ENCODE measurements at regions not wholly inside any gene's neighbourhood (a gene's known extent, or its start where the extent isn't known, plus 50 kb on each side); places are given as distances from the start of the nearest gene placed in this dataset.
"Not testable (repeated sequence)": the region's sequence is repeated elsewhere in the genome, so short reads cannot be mapped to it uniquely, and the experiment has no call there.

DNA sequence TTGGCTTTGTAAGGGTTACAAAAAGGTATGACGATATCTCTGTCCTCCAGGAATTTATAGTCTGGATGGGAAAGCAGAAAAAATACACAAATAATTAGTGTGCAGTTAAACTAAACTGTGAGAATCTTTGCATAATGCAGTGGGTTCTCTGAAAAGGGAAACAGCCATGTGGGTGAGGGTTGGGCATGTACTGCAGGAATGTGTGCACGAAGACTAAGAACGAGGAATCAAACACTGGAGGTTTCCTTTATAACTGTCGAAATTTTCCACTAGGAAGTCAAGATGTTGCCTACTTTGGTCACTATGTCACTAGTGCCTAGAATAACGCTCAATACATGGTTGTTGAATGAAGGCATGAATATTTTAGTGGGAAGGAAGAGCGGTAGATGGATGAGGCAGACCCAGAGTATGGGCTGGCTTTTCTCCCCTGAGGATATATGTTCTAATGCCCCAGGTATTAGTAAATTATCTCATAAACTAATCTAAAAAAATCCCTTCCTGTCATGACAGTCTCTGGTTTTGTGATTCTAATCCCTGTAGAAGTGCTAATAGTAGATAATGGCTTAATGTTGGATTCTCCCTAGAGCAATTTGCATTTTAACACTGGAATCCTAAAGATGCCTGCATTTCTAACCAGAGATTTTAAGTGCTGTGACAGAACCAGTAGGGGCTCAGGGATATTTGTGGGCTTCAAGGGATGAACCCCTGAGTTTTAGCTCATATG, 227.3 kb downstream of the NMUR2 start:
- Histone ChIP-seq H3K9me3 (no peaks in the 10 kb centered on the region), H3K27me3 (no peaks in the 10 kb centered on the region), H3K36me3 (no peaks in the 10 kb centered on the region), H3K4me1 (no peaks in the 10 kb centered on the region), H3K27ac (no peak overlapping the region), H3K4me3 (no peak overlapping the region)
- intact Hi-C loops (cut with DNase I; ENCODE audit: low total_unique reads) (no loop called here), in situ Hi-C loops (cut with MboI; ENCODE audit: low sequenced_read_pairs in 4 of 4) (no loop called here)
- no peak for DNase-seq
- no peak for ATAC-seq
- TF ChIP-seq, protein P1, sequence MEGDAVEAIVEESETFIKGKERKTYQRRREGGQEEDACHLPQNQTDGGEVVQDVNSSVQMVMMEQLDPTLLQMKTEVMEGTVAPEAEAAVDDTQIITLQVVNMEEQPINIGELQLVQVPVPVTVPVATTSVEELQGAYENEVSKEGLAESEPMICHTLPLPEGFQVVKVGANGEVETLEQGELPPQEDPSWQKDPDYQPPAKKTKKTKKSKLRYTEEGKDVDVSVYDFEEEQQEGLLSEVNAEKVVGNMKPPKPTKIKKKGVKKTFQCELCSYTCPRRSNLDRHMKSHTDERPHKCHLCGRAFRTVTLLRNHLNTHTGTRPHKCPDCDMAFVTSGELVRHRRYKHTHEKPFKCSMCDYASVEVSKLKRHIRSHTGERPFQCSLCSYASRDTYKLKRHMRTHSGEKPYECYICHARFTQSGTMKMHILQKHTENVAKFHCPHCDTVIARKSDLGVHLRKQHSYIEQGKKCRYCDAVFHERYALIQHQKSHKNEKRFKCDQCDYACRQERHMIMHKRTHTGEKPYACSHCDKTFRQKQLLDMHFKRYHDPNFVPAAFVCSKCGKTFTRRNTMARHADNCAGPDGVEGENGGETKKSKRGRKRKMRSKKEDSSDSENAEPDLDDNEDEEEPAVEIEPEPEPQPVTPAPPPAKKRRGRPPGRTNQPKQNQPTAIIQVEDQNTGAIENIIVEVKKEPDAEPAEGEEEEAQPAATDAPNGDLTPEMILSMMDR (IDR thresholded peaks at IDR 0.05 in 4 of 5, conservative IDR thresholded peaks at IDR 0.05 in 1 of 5) = no peak
- TF ChIP-seq POLR2A (IDR thresholded peaks at IDR 0.05) = no peak

DNA sequence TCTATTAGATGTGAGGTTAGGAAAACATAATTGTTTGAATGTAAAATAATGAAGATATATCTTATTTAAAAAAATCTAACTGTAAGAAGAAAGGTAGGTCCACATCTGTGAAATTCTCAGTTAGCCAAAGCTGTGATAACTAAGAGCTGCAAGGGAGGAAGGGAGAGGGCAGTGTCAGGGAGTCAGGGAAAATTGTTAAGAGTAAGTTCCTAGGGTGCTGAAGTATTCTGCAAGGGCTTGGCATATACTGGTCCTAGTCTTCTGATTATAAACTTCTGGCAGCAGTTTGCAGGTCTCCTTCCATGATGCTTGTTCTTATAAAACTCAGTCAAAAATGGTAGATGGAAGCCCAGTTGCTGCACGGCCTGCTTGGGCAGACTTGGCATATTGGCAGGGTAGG, 233.2 kb downstream of the NMUR2 start:
- Histone ChIP-seq H3K27me3 (no peaks in the 10 kb centered on the region), H3K36me3 (no peaks in the 10 kb centered on the region), H3K4me3 (no peak overlapping the region), H3K9me3 (no peaks in the 10 kb centered on the region), H3K27ac (no peak overlapping the region), H3K4me1 (no peaks in the 10 kb centered on the region)
- in situ Hi-C loops (cut with MboI; ENCODE audit: low sequenced_read_pairs in 4 of 4) (no loop called here), intact Hi-C loops (cut with DNase I; ENCODE audit: low total_unique reads) (no loop called here)
- no peak for DNase-seq
- ATAC-seq = no peak
- TF ChIP-seq, protein P1 (IDR thresholded peaks at IDR 0.05 in 4 of 5, conservative IDR thresholded peaks at IDR 0.05 in 1 of 5) = no peak
- no peak for TF ChIP-seq POLR2A (IDR thresholded peaks at IDR 0.05)

DNA sequence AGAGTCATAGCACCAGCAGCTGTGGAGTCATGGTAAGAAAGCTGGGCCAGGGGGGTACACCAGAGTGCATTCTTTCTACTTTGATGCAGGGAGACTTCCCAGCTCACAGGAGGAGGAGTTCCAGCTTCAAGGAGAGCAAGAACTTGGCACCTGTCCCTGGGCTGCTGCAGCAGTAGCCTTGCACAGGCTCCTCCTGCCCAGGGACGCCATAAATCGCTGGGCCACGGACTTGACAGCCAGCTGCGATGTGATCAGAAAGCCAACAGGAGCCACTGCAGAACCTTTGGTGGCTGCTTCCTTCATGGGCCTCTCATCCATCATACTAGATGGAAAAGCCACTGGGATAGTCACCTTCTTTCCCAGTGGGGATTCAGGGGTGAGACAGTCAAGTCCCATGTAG, 234.7 kb downstream of the NMUR2 start:
- no peaks in the 10 kb centered on the region for H3K36me3 ChIP-seq
- in situ Hi-C loops (cut with MboI; ENCODE audit: low sequenced_read_pairs in 4 of 4) (no loop called here), intact Hi-C loops (cut with DNase I; ENCODE audit: low total_unique reads) (no loop called here)
- ATAC-seq = no peak
- TF ChIP-seq, protein P1 (IDR thresholded peaks at IDR 0.05 in 4 of 5, conservative IDR thresholded peaks at IDR 0.05 in 1 of 5) = no peak
- TF ChIP-seq POLR2A (IDR thresholded peaks at IDR 0.05) = no peak
- peak in 1 of 2 donors; percentile 22 for DNase-seq
- no peak overlapping the region for H3K4me3 ChIP-seq
- H3K27ac ChIP-seq = no peak overlapping the region
- no peaks in the 10 kb centered on the region for H3K9me3 ChIP-seq
- no peaks in the 10 kb centered on the region for H3K4me1 ChIP-seq
- no peaks in the 10 kb centered on the region for H3K27me3 ChIP-seq

DNA sequence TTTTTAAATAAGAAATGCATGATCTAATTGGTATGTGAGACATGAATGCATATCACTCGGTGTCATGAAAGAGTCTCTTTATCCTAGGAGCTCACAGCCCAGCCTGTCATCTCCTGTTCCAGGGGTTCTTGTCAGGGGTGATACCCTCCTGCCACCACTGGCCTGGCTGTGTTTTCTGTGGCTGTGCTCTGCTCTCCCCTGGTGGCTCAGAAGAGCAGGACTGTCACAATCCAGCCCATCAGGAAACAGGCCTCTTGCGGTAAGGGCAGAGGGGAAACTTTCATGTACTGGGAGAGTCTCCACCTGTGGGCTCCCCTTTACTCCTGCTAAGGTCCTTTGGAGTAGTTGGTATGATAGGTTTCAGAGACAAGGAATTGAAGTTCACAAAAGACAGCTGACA, 240.2 kb upstream of the GLRA1 start:
- no peaks in the 10 kb centered on the region for H3K4me1 ChIP-seq
- H3K27me3 ChIP-seq = no peaks in the 10 kb centered on the region
- intact Hi-C loops (cut with DNase I; ENCODE audit: low total_unique reads) (no loop called here), in situ Hi-C loops (cut with MboI; ENCODE audit: low sequenced_read_pairs in 4 of 4) (no loop called here)
- no peak overlapping the region for H3K4me3 ChIP-seq
- ATAC-seq = no peak
- no peaks in the 10 kb centered on the region for H3K36me3 ChIP-seq
- H3K27ac ChIP-seq = no peak overlapping the region
- TF ChIP-seq, protein P1 (IDR thresholded peaks at IDR 0.05 in 4 of 5, conservative IDR thresholded peaks at IDR 0.05 in 1 of 5) = no peak
- no peak for TF ChIP-seq POLR2A (IDR thresholded peaks at IDR 0.05)
- H3K9me3 ChIP-seq = no peaks in the 10 kb centered on the region
- DNase-seq = no peak

DNA sequence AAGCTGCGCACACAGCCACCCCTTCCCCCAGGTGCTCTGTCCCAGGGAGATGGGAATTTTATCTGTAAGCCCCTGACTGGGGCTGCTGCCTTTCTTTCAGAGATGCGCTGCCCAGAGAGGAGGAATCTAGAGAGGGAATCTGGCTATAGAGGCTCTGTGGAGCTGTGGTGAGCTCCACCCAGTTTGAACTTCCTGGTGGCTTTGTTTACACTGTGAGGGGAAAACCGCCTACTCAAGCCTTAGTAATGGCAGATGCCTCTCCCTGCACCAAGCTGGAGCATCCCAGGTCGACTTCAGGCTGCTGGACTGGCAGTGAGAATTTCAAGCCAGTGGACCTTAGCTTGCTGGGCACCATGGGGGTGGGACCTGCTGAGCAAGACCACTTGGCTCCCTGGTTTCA, 235.2 kb upstream of the GLRA1 start:
- H3K27me3 ChIP-seq; DNase-seq; H3K36me3 ChIP-seq; H3K4me3 ChIP-seq; H3K4me1 ChIP-seq; in situ Hi-C loops (cut with MboI; ENCODE audit: low sequenced_read_pairs in 4 of 4); intact Hi-C loops (cut with DNase I; ENCODE audit: low total_unique reads); H3K9me3 ChIP-seq; ATAC-seq; H3K27ac ChIP-seq: not testable (repeated sequence)

DNA sequence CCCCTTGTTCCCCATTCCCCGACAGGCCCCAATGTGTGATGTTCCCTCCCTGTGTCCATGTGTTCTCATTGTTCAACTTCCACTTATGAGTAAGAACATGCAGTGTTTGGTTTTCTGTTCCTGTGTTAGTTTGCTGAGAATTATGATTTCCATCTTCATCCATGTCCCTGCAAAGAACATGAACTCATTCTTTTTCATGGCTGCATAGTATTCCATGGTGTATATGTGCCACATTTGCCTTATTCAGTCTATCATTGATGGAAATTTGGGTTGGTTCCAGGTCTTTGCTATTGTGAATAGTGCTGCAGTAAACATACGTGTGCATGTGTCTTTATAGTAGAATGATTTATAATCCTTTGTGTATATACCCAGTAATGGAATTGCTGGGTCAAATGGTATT, 229.8 kb upstream of the GLRA1 start:
- DNase-seq; H3K27ac ChIP-seq; H3K4me1 ChIP-seq; ATAC-seq; in situ Hi-C loops (cut with MboI; ENCODE audit: low sequenced_read_pairs in 4 of 4); H3K27me3 ChIP-seq; H3K4me3 ChIP-seq; H3K9me3 ChIP-seq; H3K36me3 ChIP-seq; intact Hi-C loops (cut with DNase I; ENCODE audit: low total_unique reads): not testable (repeated sequence)
